ENCODE measurements at regions not wholly inside any gene's neighbourhood (a gene's known extent, or its start where the extent isn't known, plus 50 kb on each side); places are given as distances from the start of the nearest gene placed in this dataset.

GRCh38 chr5:171642894-171643293 is 142.7 kb upstream of the SMIM23 start:
- TF ChIP-seq CTCF (conservative IDR thresholded peaks at IDR 0.05; ENCODE audit: low read depth, low read length) (no peak), BHLHE40 (IDR thresholded peaks at IDR 0.05; ENCODE audit: low read depth, low read length) (no peak), USF2 (IDR thresholded peaks at IDR 0.05; ENCODE audit: low read depth, low read length) (no peak), POLR2A (IDR thresholded peaks at IDR 0.05; ENCODE audit: low read depth, low read length) (no peak), RAD21 (IDR thresholded peaks at IDR 0.05; ENCODE audit: low read length) (no peak), SMC3 (IDR thresholded peaks at IDR 0.05; ENCODE audit: low read depth, low read length) (no peak)
